K562 (cell line): ENCODE measurements at regions not wholly inside any gene's neighbourhood (a gene's known extent, or its start where the extent isn't known, plus 50 kb on each side); places are given as distances from the start of the nearest gene placed in this dataset.

ENCODE experiments used
- ATAC-seq: fragments of 200-7000 bp; cut with Tn5 transposase; 3 replicates; pipeline ENCODE4 v1.9.1; 2020; ENCODE audit warnings: moderate library complexity
- BruUV-seq: library from RNA; stranded (reverse); fragments of 400-500 nt; replicated peaks from 2 replicates; lab custom pipeline; 2021; lab: Mats Ljungman, UMichigan
- CTCF ChIA-PET: fragments of 300-600 bp; formaldehyde crosslinking; extraction: SDS; loops from one replicate; lab custom pipeline; 2021; ENCODE audit warnings: low intra/inter-chr PET ratio; lab: Yijun Ruan, JAX
- POLR2A ChIA-PET: fragments of 300-600, 350-650 bp; sonication (Branson Sonifier 250); formaldehyde crosslinking; extraction: SDS; loops from one replicate; lab custom pipeline; 2021; ENCODE audit warnings: antibody characterized with exemption, inconsistent platforms; lab: Yijun Ruan, JAX
- DNase-seq, 4 experiments: peaks; one replicate each; pipeline versions ENCODE4 v3.0.0 to v3.0.0-alpha.2; 2011 to 2018; ENCODE audit warnings: low spot score in 3 of 4, mixed read lengths in 3 of 4; ENCODE audit errors: extremely low read depth in 1 of 4
- FAIRE-seq: peaks from 2 replicates; lab custom pipeline; 2011; peaks lifted over from hg19 to GRCh38; lab: Jason Lieb, UNC
- H2AFZ ChIP-seq: 2 replicates; pipeline ENCODE4 v1.6.0; 2011; ENCODE audit warnings: low read depth, low read length, control low read depth, inconsistent platforms
- H3K27ac ChIP-seq: fragments of 200-600 bp; 3 replicates; pipeline ENCODE4 v1.8.0; 2011; ENCODE audit warnings: low read depth, mild to moderate bottlenecking, control low read depth, inconsistent platforms, low read length, moderate library complexity, mixed read lengths; ENCODE audit errors: extremely low read depth
- H3K27me3 ChIP-seq, 2 experiments: fragments of 300-600 bp in 1 of 2; 2 replicates in 1 of 2; 3 replicates in 1 of 2; pipeline versions ENCODE4 v1.6.0 to v1.8.0; 2011; ENCODE audit warnings: inconsistent platforms in 2 of 2, low read length in 2 of 2, mild to moderate bottlenecking in 1 of 2, mixed read lengths in 1 of 2, moderate library complexity in 1 of 2; ENCODE audit not compliant: control insufficient read depth in 2 of 2, insufficient read depth in 2 of 2
- H3K36me3 ChIP-seq: fragments of 300-600 bp; 3 replicates; pipeline ENCODE4 v1.8.0; 2011; ENCODE audit warnings: mild to moderate bottlenecking, low read length, inconsistent platforms; ENCODE audit not compliant: control insufficient read depth, insufficient read depth
- H3K4me1 ChIP-seq, 2 experiments: fragments of 200-600 bp in 1 of 2; replicated peaks in 1 of 2; 2 replicates in 1 of 2; 3 replicates in 1 of 2; pipeline versions ENCODE4 v1.5.1 to v1.8.0; 2011; ENCODE audit warnings: inconsistent platforms in 2 of 2, low read length in 2 of 2, mild to moderate bottlenecking in 1 of 2, mixed read lengths in 1 of 2, moderate library complexity in 1 of 2; ENCODE audit not compliant: control insufficient read depth in 2 of 2, insufficient read depth in 2 of 2
- H3K4me2 ChIP-seq: 2 replicates; pipeline ENCODE4 v1.6.1; 2011; ENCODE audit warnings: low read length, control low read depth, inconsistent platforms, mixed read lengths; ENCODE audit not compliant: insufficient read depth
- H3K4me3 ChIP-seq: fragments of 200-600 bp; sonication (generic), shearing (Covaris generic); 2 replicates; pipeline ENCODE4 v1.5.1; 2016; ENCODE audit warnings: control low read depth, inconsistent platforms
- H3K79me2 ChIP-seq: fragments of 200-600 bp; 3 replicates; pipeline ENCODE4 v1.8.0; 2011; ENCODE audit warnings: low read length, inconsistent platforms; ENCODE audit not compliant: control insufficient read depth, insufficient read depth
- H3K9ac ChIP-seq, 2 experiments: 2 replicates each; pipeline versions ENCODE4 v1.6.0 to v1.6.1; 2011; ENCODE audit warnings: low read depth in 2 of 2, low read length in 2 of 2, control low read depth in 1 of 2, inconsistent platforms in 1 of 2, mild to moderate bottlenecking in 1 of 2, mixed read lengths in 1 of 2; ENCODE audit not compliant: insufficient read depth in 1 of 2
- H3K9me1 ChIP-seq: one replicate; pipeline ENCODE4 v1.6.0; 2011; ENCODE audit warnings: inconsistent platforms, mild to moderate bottlenecking, low read length, moderate library complexity; ENCODE audit not compliant: control insufficient read depth, insufficient read depth
- H3K9me3 ChIP-seq: replicated peaks from 2 replicates; pipeline ENCODE4 v1.5.1; 2011; ENCODE audit warnings: low read depth, low read length, inconsistent platforms; ENCODE audit not compliant: control insufficient read depth, insufficient read depth
- H4K20me1 ChIP-seq: replicated peaks from 2 replicates; pipeline ENCODE4 v1.6.1; 2011; ENCODE audit warnings: low read length, inconsistent platforms, mixed read lengths; ENCODE audit not compliant: control insufficient read depth, insufficient read depth
- BCOR ChIP-seq: fragments of 450-650 bp; IDR thresholded peaks from 2 replicates; pipeline ENCODE4 v1.6.1; 2016
- CREBBP ChIP-seq: IDR thresholded peaks from one replicate; pipeline ENCODE4 v1.6.1; 2012; ENCODE audit warnings: low read depth, mild to moderate bottlenecking, control low read depth, inconsistent platforms, low read length
- NFIX ChIP-seq: fragments of 250-450 bp; sonication (Bioruptor Pico); IDR thresholded peaks from 2 replicates; pipeline ENCODE4 v1.4.0; 2020; ENCODE audit warnings: low read depth, mild to moderate bottlenecking, moderate library complexity
- NR1H2 ChIP-seq: sonication (generic); formaldehyde crosslinking; IDR thresholded peaks from 2 replicates; pipeline ENCODE4 v1.4.0; 2020; ENCODE audit warnings: mild to moderate bottlenecking, missing genetic modification reagents
- RBM25 ChIP-seq: fragments of 200-400 bp; formaldehyde crosslinking; IDR thresholded peaks from 2 replicates; pipeline ENCODE4 v1.6.1; 2018; ENCODE audit warnings: low read length, low read depth, moderate library complexity; ENCODE audit not compliant: severe bottlenecking
- RCOR1 ChIP-seq, 2 experiments: IDR thresholded peaks; 2 replicates each; pipeline ENCODE4 v1.6.1; 2012; ENCODE audit warnings: low read depth in 2 of 2, low read length in 2 of 2, borderline replicate concordance in 1 of 2, improper control_type of control experiment in 1 of 2
- SAFB2 ChIP-seq: fragments of 200-400 bp; formaldehyde crosslinking; IDR thresholded peaks from 2 replicates; pipeline ENCODE4 v1.6.1; 2018; ENCODE audit warnings: borderline replicate concordance, low read length, low read depth, moderate library complexity; ENCODE audit not compliant: severe bottlenecking
- ZNF146 ChIP-seq: IDR thresholded peaks from one replicate; pipeline ENCODE4 v1.6.1; 2018; ENCODE audit warnings: missing compliant biosample characterization; ENCODE audit not compliant: unreplicated experiment
- ZSCAN32 ChIP-seq: fragments of 450-650 bp; formaldehyde crosslinking; IDR thresholded peaks from 2 replicates; pipeline ENCODE4 v1.4.0; 2020; ENCODE audit warnings: mild to moderate bottlenecking, moderate library complexity
- WGBS: fragments of 100-300 bp; shearing (Covaris generic); methylation state at CpG from one replicate; pipeline ENCODE4 v1.1.6; 2016; ENCODE audit warnings: low coverage, mixed read lengths; ENCODE audit not compliant: insufficient coverage; ENCODE audit errors: missing lambda C conversion rate; 5-methylcytosine and 5-hydroxymethylcytosine counted together
- in situ Hi-C: fragments of 300-500 bp; cut with MboI; formaldehyde crosslinking; loops from 4 replicates; pipeline ENCODE4 v1.15.0; 2018; ENCODE audit warnings: inconsistent platforms, mixed read lengths
- intact Hi-C: fragments of 100-400 bp; cut with micrococcal nuclease; formaldehyde crosslinking; loops from 2 replicates; pipeline ENCODE4 v1.14.2; 2022
- TF ChIP-seq, protein P1 (sequence below): sonication (generic); formaldehyde crosslinking; IDR thresholded peaks from 2 replicates; pipeline ENCODE4 v1.8.0; 2022; ENCODE audit warnings: missing genetic modification reagents, mild to moderate bottlenecking, borderline replicate concordance

DNA sequence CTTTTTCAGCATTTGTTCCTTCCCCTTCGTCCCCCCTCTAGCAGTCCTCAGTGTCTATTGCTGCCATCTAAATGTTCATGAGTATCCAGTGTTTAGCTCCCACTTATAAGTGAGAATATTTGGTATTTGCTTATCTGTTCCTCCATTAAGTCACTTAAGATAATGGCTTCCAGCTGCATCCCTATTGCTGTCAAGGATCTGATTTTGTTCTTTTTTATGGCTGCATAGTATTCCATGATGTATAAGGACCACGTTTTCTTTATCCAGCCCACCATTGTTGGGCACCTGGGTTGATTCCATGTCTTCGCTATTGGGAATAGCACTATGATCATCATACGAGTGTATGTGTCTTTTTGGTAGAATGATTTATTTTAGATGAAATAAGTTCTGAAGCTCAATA is 166.9 kb upstream of the NCK2 start:
- Histone ChIP-seq H2AFZ (no peak overlapping the region), H3K4me3 (no peak overlapping the region), H3K4me1 (peaks cover 0 to 5% of the 10 kb centered on the region in 2 experiments; a peak in 1 of 5 replicates), H3K9me3 (no peaks in the 10 kb centered on the region), H4K20me1 (no peaks in the 10 kb centered on the region), H3K27me3 (no peaks in the 10 kb centered on the region; a peak in 1 of 5 replicates), H3K9me1 (no peaks in the 10 kb centered on the region), H3K36me3 (no peaks in the 10 kb centered on the region), H3K79me2 (no peaks in the 10 kb centered on the region), H3K9ac (no peak overlapping the region), H3K4me2 (no peak overlapping the region), H3K27ac (no peak overlapping the region)
- WGBS, result 44% methylated on average over 4 of the region's 4 CpGs
- TF ChIP-seq CREBBP, result no peak
- TF ChIP-seq NFIX (CRISPR knock-in tag), result no peak
- TF ChIP-seq, protein P1, sequence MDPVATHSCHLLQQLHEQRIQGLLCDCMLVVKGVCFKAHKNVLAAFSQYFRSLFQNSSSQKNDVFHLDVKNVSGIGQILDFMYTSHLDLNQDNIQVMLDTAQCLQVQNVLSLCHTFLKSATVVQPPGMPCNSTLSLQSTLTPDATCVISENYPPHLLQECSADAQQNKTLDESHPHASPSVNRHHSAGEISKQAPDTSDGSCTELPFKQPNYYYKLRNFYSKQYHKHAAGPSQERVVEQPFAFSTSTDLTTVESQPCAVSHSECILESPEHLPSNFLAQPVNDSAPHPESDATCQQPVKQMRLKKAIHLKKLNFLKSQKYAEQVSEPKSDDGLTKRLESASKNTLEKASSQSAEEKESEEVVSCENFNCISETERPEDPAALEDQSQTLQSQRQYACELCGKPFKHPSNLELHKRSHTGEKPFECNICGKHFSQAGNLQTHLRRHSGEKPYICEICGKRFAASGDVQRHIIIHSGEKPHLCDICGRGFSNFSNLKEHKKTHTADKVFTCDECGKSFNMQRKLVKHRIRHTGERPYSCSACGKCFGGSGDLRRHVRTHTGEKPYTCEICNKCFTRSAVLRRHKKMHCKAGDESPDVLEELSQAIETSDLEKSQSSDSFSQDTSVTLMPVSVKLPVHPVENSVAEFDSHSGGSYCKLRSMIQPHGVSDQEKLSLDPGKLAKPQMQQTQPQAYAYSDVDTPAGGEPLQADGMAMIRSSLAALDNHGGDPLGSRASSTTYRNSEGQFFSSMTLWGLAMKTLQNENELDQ (CRISPR knock-in tag), result no peak
- peak; percentile 49 for TF ChIP-seq RBM25
- TF ChIP-seq SAFB2, result no peak
- TF ChIP-seq NR1H2, result no peak
- 0 out of 2 replicates have a peak, but pooled peaks have one; percentile 18 for TF ChIP-seq BCOR
- 0 out of 4 replicates have a peak, but pooled peaks of 1 of the 2 experiments have one; percentile 17 for TF ChIP-seq RCOR1 (IDR thresholded peaks at IDR 0.05; ENCODE audit: borderline replicate concordance in 1 of 2, low read depth in 2 of 2, low read length in 2 of 2)
- no peak for TF ChIP-seq ZSCAN32 (CRISPR knock-in tag)
- TF ChIP-seq ZNF146, result peak; percentile 96
- ChIA-PET CTCF (no interaction called here), POLR2A (interaction anchor here (1.2 kb wide), 1 partner anchor 14 kb away, joined by 4 read pairs; no protein-coding TSS in a partner anchor)
- intact Hi-C loops (loop anchor here (5.0 to 10.0 kb wide), 5 partner anchors 55 to 967 kb away; no protein-coding TSS in a partner anchor), in situ Hi-C loops (no loop called here)
- no peak for FAIRE-seq
- no peak for DNase-seq
- no peak for ATAC-seq
- no TSS peak for BruUV-seq
